Peyer's patch (tissue), 4 donors: ENCODE measurements at regions not wholly inside any gene's neighbourhood (a gene's known extent, or its start where the extent isn't known, plus 50 kb on each side); places are given as distances from the start of the nearest gene placed in this dataset.

Experiments
- CTCF ChIP-seq, 6 experiments: fragments of 450-650 bp in 4 of 6; fragments of 200-600 bp in 2 of 6; sonication (generic) in 1 of 6; IDR thresholded peaks; one replicate each; pipeline ENCODE4 v1.5.1; 2017 to 2019; ENCODE audit warnings: antibody characterized with exemption in 6 of 6, mild to moderate bottlenecking in 3 of 6, moderate library complexity in 1 of 6
- POLR2A ChIP-seq, 2 donors: fragments of 450-650 bp; IDR thresholded peaks; one replicate each; pipeline ENCODE4 v1.5.1; 2017; ENCODE audit warnings: antibody characterized with exemption in 2 of 2, mild to moderate bottlenecking in 2 of 2, moderate library complexity in 2 of 2

GRCh38 chr5:89336111-89336510 is 453.1 kb upstream of the MEF2C start:
- TF ChIP-seq CTCF (IDR thresholded peaks at IDR 0.05), result no peak
- no peak for TF ChIP-seq POLR2A (IDR thresholded peaks at IDR 0.05)
